GM10266 (cell line): ENCODE measurements at regions not wholly inside any gene's neighbourhood (a gene's known extent, or its start where the extent isn't known, plus 50 kb on each side); places are given as distances from the start of the nearest gene placed in this dataset.

ENCODE experiments used
- DNase-seq: peaks from one replicate; pipeline ENCODE4 v3.0.0; 2012; ENCODE audit errors: extremely low spot score
- TF ChIP-seq, protein P1 (sequence below): IDR thresholded peaks from 2 replicates; pipeline ENCODE4 v1.5.1; 2012; ENCODE audit warnings: mild to moderate bottlenecking, low read depth; ENCODE audit not compliant: control insufficient read depth, insufficient read depth; ENCODE audit errors: missing control alignments

DNA sequence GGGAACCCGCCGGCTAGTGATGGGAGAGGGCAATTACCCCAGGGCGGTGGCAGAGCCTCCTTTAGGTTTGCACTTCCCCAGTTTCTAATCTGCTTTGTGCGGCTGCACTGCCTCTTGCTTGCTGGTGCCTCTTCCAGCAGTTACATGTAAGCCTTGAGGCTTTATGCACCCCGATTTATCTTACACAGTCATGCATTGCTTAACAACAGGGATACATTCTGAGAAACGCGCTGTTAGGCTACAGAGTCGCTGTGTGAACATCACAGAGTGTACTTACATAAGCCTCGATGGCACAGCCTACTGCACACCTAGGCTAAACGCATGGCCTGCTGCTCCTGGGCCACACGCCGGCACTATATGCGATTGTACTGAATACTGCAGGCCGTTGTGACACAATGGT lies 155.6 kb upstream of the MKI67 start:
- TF ChIP-seq, protein P1, sequence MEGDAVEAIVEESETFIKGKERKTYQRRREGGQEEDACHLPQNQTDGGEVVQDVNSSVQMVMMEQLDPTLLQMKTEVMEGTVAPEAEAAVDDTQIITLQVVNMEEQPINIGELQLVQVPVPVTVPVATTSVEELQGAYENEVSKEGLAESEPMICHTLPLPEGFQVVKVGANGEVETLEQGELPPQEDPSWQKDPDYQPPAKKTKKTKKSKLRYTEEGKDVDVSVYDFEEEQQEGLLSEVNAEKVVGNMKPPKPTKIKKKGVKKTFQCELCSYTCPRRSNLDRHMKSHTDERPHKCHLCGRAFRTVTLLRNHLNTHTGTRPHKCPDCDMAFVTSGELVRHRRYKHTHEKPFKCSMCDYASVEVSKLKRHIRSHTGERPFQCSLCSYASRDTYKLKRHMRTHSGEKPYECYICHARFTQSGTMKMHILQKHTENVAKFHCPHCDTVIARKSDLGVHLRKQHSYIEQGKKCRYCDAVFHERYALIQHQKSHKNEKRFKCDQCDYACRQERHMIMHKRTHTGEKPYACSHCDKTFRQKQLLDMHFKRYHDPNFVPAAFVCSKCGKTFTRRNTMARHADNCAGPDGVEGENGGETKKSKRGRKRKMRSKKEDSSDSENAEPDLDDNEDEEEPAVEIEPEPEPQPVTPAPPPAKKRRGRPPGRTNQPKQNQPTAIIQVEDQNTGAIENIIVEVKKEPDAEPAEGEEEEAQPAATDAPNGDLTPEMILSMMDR, result no peak
- no peak for DNase-seq

DNA sequence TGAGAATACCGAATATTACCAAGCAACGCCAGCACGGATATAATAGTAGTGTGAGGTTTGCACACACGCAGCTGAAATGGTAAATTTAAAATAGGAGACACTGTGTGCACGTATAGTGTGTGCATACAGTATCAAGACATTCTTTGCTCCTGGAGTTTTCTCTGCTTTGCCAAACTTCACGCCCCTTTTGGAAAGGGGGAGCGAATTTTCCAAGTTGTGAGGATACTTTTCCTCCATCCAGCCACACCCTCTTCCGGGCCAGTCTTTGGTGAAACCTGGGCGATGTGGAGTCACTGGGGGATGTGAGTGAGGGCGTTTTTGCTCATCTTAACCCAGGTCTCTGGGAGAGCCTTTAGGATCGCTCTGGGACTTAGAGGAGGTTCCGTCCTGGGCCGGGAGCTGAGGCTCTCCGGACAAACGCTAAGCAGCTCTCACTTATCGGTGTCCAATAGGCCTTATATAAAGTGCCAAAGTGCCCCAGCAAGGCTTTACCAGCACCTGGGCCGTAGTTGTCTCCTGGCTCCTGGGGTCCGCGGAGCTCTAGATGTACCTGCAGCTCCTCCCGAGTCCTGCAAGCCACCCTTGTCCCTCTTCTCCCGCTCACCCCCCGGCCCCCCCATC lies 160.0 kb upstream of the MKI67 start:
- TF ChIP-seq, protein P1, result no peak
- no peak for DNase-seq

DNA sequence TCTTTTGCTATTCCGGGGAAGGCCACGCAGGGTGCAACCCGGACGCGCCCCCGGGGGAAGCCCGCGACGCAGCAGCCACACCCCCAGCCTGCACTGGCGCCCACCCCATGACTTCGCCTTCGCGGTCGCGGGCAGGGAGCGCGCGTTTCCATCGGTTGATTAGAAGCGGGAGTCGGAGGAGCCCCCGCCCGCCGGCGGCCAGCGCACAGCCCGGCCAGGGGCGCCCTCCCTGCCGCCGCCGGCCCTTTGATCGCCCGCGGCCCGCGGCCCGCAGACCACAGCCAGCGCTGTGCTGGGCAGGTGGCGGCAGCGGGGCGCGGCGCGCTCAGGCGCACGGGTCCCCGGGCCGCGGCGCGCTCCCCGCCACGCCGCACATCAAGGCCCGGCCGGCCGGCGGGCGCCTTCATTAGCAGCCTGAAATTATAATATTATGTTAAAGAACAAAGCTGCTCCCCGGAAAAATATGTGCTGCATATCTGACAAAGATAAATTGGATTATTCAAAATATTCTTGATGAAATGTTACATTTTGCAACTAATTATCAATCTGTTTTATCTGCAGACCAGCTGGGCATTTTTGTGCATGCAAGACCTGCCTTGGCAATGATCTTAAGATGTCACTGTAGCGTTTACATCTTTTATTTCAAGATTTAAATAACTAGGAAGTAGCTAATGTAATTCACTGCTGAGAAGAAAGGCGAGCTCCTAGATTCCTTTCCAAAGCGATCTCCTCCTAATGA lies 160.7 kb upstream of the MKI67 start:
- TF ChIP-seq, protein P1, result no peak
- no peak for DNase-seq

DNA sequence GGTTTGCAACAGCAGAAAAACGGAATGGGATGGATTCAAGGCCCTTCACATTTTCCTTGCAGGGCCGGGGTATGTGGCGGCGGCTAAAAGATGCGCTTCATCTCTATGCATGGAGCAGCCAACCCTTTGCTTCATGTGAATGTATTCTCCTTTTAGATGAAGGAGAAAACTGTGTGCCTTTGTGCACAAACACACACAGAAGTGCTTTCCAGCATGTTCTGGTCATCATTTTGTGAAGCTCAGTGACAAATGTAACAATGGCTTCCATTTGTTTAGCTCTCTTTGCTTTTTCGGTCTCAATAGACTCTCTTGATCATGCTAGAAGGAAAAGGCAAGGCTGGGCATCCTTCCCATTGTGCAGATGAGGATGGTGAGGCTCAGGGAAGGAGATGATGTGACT lies 161.7 kb upstream of the MKI67 start:
- TF ChIP-seq, protein P1, result no peak
- DNase-seq, result no peak

DNA sequence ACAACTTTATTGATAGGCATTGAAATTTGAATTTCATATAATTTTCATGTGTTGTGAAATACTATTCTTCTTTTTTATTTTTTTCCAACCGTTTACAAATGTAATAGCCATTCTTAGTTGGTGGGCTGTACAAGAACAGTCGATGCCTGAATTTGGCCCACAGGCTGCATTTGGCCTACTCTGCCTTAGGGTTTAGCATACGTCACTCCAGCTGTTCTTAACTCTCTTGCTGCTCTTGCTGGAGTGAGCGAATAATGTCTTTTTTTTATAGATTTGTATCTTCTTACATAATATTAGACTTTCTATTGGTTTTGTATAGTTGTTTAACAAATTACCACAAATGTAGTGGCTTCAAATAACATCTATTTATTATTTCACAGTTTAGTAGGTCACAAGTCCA lies 163.4 kb upstream of the MKI67 start:
- no peak for DNase-seq
- TF ChIP-seq, protein P1, result no peak

DNA sequence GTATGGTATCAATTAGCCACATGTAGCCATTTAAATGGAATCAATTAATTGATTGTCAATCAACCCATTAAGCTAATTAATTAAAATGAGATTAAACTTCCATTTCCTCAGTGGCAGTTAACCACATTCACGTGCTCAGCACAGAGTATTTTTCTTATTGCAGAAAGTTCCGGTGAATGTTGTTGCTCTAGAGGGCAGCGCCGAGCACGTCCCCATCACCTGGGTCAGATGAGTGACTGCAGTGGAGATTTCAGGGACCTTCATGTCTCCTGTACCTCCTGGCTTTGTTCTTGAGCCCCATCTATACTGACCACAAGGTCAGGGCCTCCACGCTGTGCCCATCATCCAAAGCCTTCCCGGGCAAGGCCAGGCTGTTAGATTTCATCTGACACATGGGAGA lies 168.8 kb upstream of the MKI67 start:
- no peak for DNase-seq
- TF ChIP-seq, protein P1, result no peak
